ENCODE measurements at regions not wholly inside any gene's neighbourhood (a gene's known extent, or its start where the extent isn't known, plus 50 kb on each side); places are given as distances from the start of the nearest gene placed in this dataset.

- TF ChIP-seq CTCF (IDR thresholded peaks at IDR 0.05) (no peak), POLR2A (IDR thresholded peaks at IDR 0.05) (no peak)
Measured at GRCh38 chr13:91123456-91124127, 223.9 kb upstream of the MIR17HG start.

Data from vagina (tissue), 2 donors.